Smooth muscle cell (in vitro differentiated cells): ENCODE measurements at regions not wholly inside any gene's neighbourhood (a gene's known extent, or its start where the extent isn't known, plus 50 kb on each side); places are given as distances from the start of the nearest gene placed in this dataset.
A peak's percentile ranks its signal among the peaks of the same experiment; 100 is the strongest.

Experiments used
- DNase-seq: peaks from one replicate; lab custom pipeline; 2025; ENCODE audit not compliant: unreplicated experiment; lab: John Stamatoyannopoulos, UW
- H2AFZ ChIP-seq: fragments of 200-600 bp; sonication (generic); 2 replicates; pipeline ENCODE4 v1.6.0; 2016; ENCODE audit warnings: antibody characterized with exemption, low read depth, mild to moderate bottlenecking
- H3F3A ChIP-seq: fragments of 200-600 bp; sonication (generic); 2 replicates; pipeline ENCODE4 v1.6.0; 2017; ENCODE audit warnings: antibody characterized with exemption, low read depth
- H3K27ac ChIP-seq: fragments of 200-600 bp; sonication (generic); 2 replicates; pipeline ENCODE4 v1.5.1; 2016; ENCODE audit warnings: low read depth, mild to moderate bottlenecking
- H3K27me3 ChIP-seq: fragments of 200-600 bp; sonication (generic); 2 replicates; pipeline ENCODE4 v1.6.1; 2016; ENCODE audit warnings: low read depth, mild to moderate bottlenecking
- H3K36me3 ChIP-seq: fragments of 200-600 bp; sonication (generic); 2 replicates; pipeline ENCODE4 v1.5.1; 2016; ENCODE audit warnings: low read depth
- H3K4me1 ChIP-seq: fragments of 200-600 bp; sonication (generic); 2 replicates; pipeline ENCODE4 v1.5.1; 2016; ENCODE audit warnings: low read depth
- H3K4me2 ChIP-seq: fragments of 200-600 bp; sonication (generic); 2 replicates; pipeline ENCODE4 v1.6.0; 2016; ENCODE audit warnings: mild to moderate bottlenecking
- H3K4me3 ChIP-seq: fragments of 200-600 bp; sonication (generic); 2 replicates; pipeline ENCODE4 v1.5.1; 2016; ENCODE audit warnings: mild to moderate bottlenecking
- H3K79me2 ChIP-seq: fragments of 200-600 bp; sonication (generic); 2 replicates; pipeline ENCODE4 v1.6.0; 2016; ENCODE audit warnings: low read depth, mild to moderate bottlenecking
- H3K9ac ChIP-seq: fragments of 200-600 bp; sonication (generic); 2 replicates; pipeline ENCODE4 v1.6.0; 2016; ENCODE audit warnings: low read depth
- H3K9me3 ChIP-seq: fragments of 200-600 bp; sonication (generic); replicated peaks from 2 replicates; pipeline ENCODE4 v1.5.1; 2016; ENCODE audit warnings: low read depth
- H4K20me1 ChIP-seq: fragments of 200-600 bp; sonication (generic); 2 replicates; pipeline ENCODE4 v1.6.0; 2016; ENCODE audit warnings: low read depth
- CTCF ChIP-seq: fragments of 200-600 bp; sonication (generic); IDR thresholded peaks from 2 replicates; pipeline ENCODE4 v1.5.1; 2017; ENCODE audit warnings: borderline replicate concordance, mild to moderate bottlenecking, antibody characterized with exemption; ENCODE audit not compliant: insufficient read depth, poor library complexity, severe bottlenecking
- WGBS: methylation state at CpG from one replicate; pipeline ENCODE4 v1.1.7; 2016; ENCODE audit warnings: low lambda C conversion rate; 5-methylcytosine and 5-hydroxymethylcytosine counted together

GRCh38 chr4:128737098-128737513 is 72.4 kb upstream of the JADE1 start:
- Histone ChIP-seq H3K9ac (no peak overlapping the region), H3K4me2 (no peak overlapping the region), H3K4me3 (no peak overlapping the region), H3K27me3 (no peaks in the 10 kb centered on the region), H3K79me2 (no peaks in the 10 kb centered on the region), H3K9me3 (no peaks in the 10 kb centered on the region), H2AFZ (peak overlapping the region; percentile 28), H3K27ac (no peak overlapping the region), H3F3A (no peaks in the 10 kb centered on the region), H4K20me1 (no peaks in the 10 kb centered on the region), H3K4me1 (peaks cover 5% of the 10 kb centered on the region), H3K36me3 (no peaks in the 10 kb centered on the region)
- no peak for DNase-seq
- 67% methylated on average over 9 of the region's 9 CpGs for WGBS
- no peak for TF ChIP-seq CTCF

- no peak overlapping the region for H3K9ac ChIP-seq
- H3K27ac ChIP-seq: no peak overlapping the region
- no peaks in the 10 kb centered on the region for H3K36me3 ChIP-seq
- H3K4me3 ChIP-seq: no peak overlapping the region
- H3K27me3 ChIP-seq: no peaks in the 10 kb centered on the region
- 99% methylated on average over 2 of the region's 2 CpGs for WGBS
- H2AFZ ChIP-seq: no peak overlapping the region
- H3K9me3 ChIP-seq: no peaks in the 10 kb centered on the region
- no peak for TF ChIP-seq CTCF
- H3F3A ChIP-seq: no peaks in the 10 kb centered on the region
- H4K20me1 ChIP-seq: no peaks in the 10 kb centered on the region
- peaks cover 5% of the 10 kb centered on the region for H3K4me1 ChIP-seq
- H3K79me2 ChIP-seq: no peaks in the 10 kb centered on the region
- H3K4me2 ChIP-seq: no peak overlapping the region
- no peak for DNase-seq
Measured at GRCh38 chr4:128735714-128736113, 73.8 kb upstream of the JADE1 start.

- no peak overlapping the region for H2AFZ ChIP-seq
- no peaks in the 10 kb centered on the region for H3K27me3 ChIP-seq
- no peak for TF ChIP-seq CTCF
- no peak overlapping the region for H3K27ac ChIP-seq
- H3K4me1 ChIP-seq: peaks cover 6% of the 10 kb centered on the region
- H3K4me3 ChIP-seq: no peak overlapping the region
- DNase-seq: no peak
- no peak overlapping the region for H3K9ac ChIP-seq
- no peaks in the 10 kb centered on the region for H3K9me3 ChIP-seq
- no peaks in the 10 kb centered on the region for H4K20me1 ChIP-seq
- 94% methylated on average over 2 of the region's 2 CpGs for WGBS
- H3F3A ChIP-seq: no peaks in the 10 kb centered on the region
- no peaks in the 10 kb centered on the region for H3K36me3 ChIP-seq
- no peak overlapping the region for H3K4me2 ChIP-seq
- H3K79me2 ChIP-seq: no peaks in the 10 kb centered on the region
Measured at GRCh38 chr4:128728190-128728589, 81.3 kb upstream of the JADE1 start.

- Histone ChIP-seq H3K4me1 (peaks cover 6% of the 10 kb centered on the region), H3K27ac (no peak overlapping the region), H3K4me2 (no peak overlapping the region), H3K36me3 (no peaks in the 10 kb centered on the region), H3F3A (no peaks in the 10 kb centered on the region), H2AFZ (peak overlapping the region; percentile 9), H3K27me3 (no peaks in the 10 kb centered on the region), H4K20me1 (no peaks in the 10 kb centered on the region), H3K9me3 (no peaks in the 10 kb centered on the region), H3K79me2 (no peaks in the 10 kb centered on the region), H3K4me3 (no peak overlapping the region), H3K9ac (no peak overlapping the region)
- no peak for TF ChIP-seq CTCF
- no peak for DNase-seq
Measured at GRCh38 chr4:128727658-128728057, 81.8 kb upstream of the JADE1 start.
